ENCODE measurements at regions not wholly inside any gene's neighbourhood (a gene's known extent, or its start where the extent isn't known, plus 50 kb on each side); places are given as distances from the start of the nearest gene placed in this dataset.

GRCh38 chr16:86748652-86749051 lies 170.3 kb downstream of the FOXL1 start:
- TF ChIP-seq CTCF (IDR thresholded peaks at IDR 0.05): no peak
- no peak for TF ChIP-seq POLR2AphosphoS5 (IDR thresholded peaks at IDR 0.05)
- no peak for TF ChIP-seq POLR2A (IDR thresholded peaks at IDR 0.05)
